Ovary (tissue), 7 donors: ENCODE measurements at regions not wholly inside any gene's neighbourhood (a gene's known extent, or its start where the extent isn't known, plus 50 kb on each side); places are given as distances from the start of the nearest gene placed in this dataset.

Source experiments
- DNase-seq, 5 donors: peaks; one replicate each; pipeline ENCODE4 v3.0.0-alpha.2; 2019 to 2020
- H3K27ac ChIP-seq, 2 donors: fragments of 200-600 bp; one replicate each; pipeline versions ENCODE4 v1.5.1 to v1.8.0; 2019 to 2022
- H3K27me3 ChIP-seq: fragments of 200-600 bp; one replicate; pipeline ENCODE4 v1.8.0; 2022
- H3K36me3 ChIP-seq: fragments of 200-600 bp; sonication (generic); one replicate; pipeline ENCODE4 v1.5.1; 2019
- H3K4me1 ChIP-seq: one replicate; pipeline ENCODE4 v1.8.1; 2013; ENCODE audit warnings: mild to moderate bottlenecking, moderate library complexity; ENCODE audit not compliant: insufficient read depth
- H3K4me3 ChIP-seq: fragments of 200-600 bp; sonication (generic); one replicate; pipeline ENCODE4 v1.5.1; 2017
- H3K9me3 ChIP-seq, 2 donors: fragments of 200-600 bp in 1 of 2; sonication (generic) in 1 of 2; one replicate each; pipeline versions ENCODE4 v1.5.1 to v1.8.1; 2013 to 2019; ENCODE audit warnings: mild to moderate bottlenecking in 1 of 2, moderate library complexity in 1 of 2
- EP300 ChIP-seq: sonication (generic); formaldehyde crosslinking; IDR thresholded peaks from one replicate; pipeline ENCODE4 v1.6.1; 2017; ENCODE audit warnings: antibody characterized with exemption
- POLR2A ChIP-seq: fragments of 450-650 bp; IDR thresholded peaks from one replicate; pipeline ENCODE4 v1.6.1; 2017; ENCODE audit warnings: antibody characterized with exemption, mild to moderate bottlenecking, moderate library complexity
- WGBS, 3 donors: extraction: QIAGEN DNeasy Blood & Tissue Kit in 1 of 3; methylation state at CpG; one replicate each; pipeline versions ENCODE4 v1.1.5 to v1.1.7; 2013 to 2017; 5-methylcytosine and 5-hydroxymethylcytosine counted together
- intact Hi-C, 4 donors: fragments of 100-400 bp; cut with DNase I; formaldehyde crosslinking; loops; one replicate each; pipeline versions ENCODE4 v1.11.0 to v1.15.1; 2022 to 2023
- TF ChIP-seq, protein P1 (sequence below), 3 donors: fragments of 450-650 bp in 2 of 3; fragments of 200-600 bp in 1 of 3; IDR thresholded peaks; one replicate each; pipeline versions ENCODE4 v1.5.1 to v1.8.0; 2016 to 2022; ENCODE audit warnings: antibody characterized with exemption in 3 of 3, mild to moderate bottlenecking in 1 of 3
- donor health status: DM: no; HTN: no; CAD: no; lungs with moderate emphysema.
- donor health status: DM: no; HTN: no; CAD: no.
- donor health status: Bipolar disorder and iron deficiency.
- donor health status: DM: no; HTN: no; CAD: no.
- donor health status: DM: yes; HTN: yes; CAD: no.

DNA sequence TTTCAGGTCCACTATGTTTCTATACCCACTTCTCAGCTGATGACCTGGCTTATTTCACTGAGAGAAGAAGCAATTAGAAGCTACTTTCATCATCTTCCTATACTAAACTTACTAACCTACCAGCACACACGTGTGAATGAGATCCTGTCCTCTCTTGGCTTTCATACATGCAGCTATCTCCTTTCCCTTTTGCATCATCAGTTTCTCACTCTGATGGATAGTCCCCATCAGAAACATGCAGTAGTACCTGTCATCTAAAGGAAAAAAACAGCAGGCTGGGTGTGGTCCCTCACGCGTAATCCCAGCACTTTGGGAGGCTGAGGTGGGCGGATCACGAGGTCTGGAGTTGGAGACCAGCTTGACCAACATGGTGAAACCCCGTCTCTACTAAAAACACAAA is 237.6 kb upstream of the C2CD4B start:
- WGBS, 3 donors = 93 to 95% (median 94%) methylated on average over 6 of the region's 6 CpGs
- intact Hi-C loops = no loop called here
- H3K36me3 ChIP-seq = no peaks in the 10 kb centered on the region
- H3K27me3 ChIP-seq = no peaks in the 10 kb centered on the region
- H3K9me3 ChIP-seq = no peaks in the 10 kb centered on the region
- no peak overlapping the region for H3K4me3 ChIP-seq
- DNase-seq = no peak
- H3K27ac ChIP-seq = no peak overlapping the region
- H3K4me1 ChIP-seq = peaks cover 6% of the 10 kb centered on the region
- no peak for TF ChIP-seq POLR2A
- TF ChIP-seq EP300 = no peak
- TF ChIP-seq, protein P1, sequence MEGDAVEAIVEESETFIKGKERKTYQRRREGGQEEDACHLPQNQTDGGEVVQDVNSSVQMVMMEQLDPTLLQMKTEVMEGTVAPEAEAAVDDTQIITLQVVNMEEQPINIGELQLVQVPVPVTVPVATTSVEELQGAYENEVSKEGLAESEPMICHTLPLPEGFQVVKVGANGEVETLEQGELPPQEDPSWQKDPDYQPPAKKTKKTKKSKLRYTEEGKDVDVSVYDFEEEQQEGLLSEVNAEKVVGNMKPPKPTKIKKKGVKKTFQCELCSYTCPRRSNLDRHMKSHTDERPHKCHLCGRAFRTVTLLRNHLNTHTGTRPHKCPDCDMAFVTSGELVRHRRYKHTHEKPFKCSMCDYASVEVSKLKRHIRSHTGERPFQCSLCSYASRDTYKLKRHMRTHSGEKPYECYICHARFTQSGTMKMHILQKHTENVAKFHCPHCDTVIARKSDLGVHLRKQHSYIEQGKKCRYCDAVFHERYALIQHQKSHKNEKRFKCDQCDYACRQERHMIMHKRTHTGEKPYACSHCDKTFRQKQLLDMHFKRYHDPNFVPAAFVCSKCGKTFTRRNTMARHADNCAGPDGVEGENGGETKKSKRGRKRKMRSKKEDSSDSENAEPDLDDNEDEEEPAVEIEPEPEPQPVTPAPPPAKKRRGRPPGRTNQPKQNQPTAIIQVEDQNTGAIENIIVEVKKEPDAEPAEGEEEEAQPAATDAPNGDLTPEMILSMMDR (IDR thresholded peaks at IDR 0.05) = no peak

DNA sequence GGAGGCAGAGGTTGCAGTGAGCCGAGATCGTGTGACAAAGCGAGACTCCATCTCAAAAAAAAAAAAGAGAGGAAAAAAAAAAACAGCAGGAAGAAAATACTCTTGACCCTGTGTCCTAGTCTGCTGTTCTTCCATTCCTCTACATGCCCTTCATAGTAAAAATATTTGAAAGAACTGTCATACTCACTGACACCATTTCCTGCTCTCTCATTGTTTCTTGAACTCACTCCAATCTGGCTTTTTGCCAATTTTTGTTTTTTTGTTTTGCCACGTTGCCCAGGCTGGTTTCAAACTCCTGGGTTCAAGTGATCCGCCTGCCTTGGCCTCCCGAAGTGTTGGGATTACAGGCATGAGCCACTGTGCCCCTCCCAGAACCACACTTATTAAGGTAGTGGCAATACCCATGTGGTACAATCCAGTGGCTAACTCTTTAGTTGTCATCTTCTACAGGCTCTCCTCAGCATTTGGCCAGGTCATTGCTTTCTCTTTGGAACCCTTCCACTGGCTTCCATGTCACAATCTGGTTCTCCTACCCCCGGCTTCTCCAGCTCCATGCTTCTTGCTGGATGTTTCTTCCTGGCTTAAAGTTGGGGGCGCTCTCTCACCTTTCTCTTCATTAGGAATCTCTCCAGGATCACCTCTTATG is 238.2 kb upstream of the C2CD4B start:
- Histone ChIP-seq H3K9me3 (no peaks in the 10 kb centered on the region), H3K4me3 (no peak overlapping the region), H3K4me1 (peaks cover 6% of the 10 kb centered on the region), H3K27ac (no peak overlapping the region), H3K36me3 (no peaks in the 10 kb centered on the region), H3K27me3 (no peaks in the 10 kb centered on the region)
- DNase-seq = no peak
- 79 to 83% (median 81%) methylated on average over 8 of the region's 8 CpGs for WGBS, 3 donors
- TF ChIP-seq, protein P1 (IDR thresholded peaks at IDR 0.05) = no peak
- TF ChIP-seq EP300 (no peak), POLR2A (no peak)
- intact Hi-C loops = no loop called here

DNA sequence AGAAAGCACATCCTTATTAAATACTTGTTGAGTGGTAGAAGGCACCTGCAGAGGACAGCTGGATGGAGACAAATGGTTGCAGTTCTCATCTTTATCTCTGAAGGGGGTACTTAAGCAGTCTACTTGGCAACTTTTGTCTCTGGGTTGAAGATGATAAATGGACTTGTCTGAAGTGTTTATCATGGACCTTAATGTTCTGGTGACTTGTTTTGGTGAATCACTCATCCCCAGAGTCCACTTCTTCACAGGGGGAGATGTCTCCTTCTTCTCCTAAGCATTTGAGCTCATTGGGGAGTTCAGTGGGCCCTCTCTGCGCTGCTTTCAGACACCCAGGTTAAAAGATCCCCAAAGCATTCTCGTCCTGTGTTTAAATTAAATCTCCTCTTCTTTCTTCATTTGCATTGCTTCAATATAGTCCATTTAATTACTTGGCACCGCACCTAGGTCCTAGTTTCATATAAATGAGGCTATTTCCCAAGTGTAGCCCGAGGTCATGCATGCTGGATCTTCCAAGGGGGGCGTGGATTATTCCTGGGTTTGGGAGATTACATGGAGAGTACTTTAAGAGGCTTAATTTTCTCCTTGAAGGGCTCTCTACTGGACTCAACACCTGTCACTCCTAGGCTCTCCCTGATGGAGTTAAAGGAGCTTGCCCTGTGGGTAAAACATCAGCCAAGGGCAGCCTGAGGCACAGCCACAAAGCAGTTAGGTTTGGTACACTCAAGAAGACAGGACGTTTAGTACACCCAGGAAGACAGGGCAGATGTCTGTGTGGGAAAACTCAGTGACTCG is 239.3 kb upstream of the C2CD4B start:
- H3K4me1 ChIP-seq = peaks cover 6% of the 10 kb centered on the region

DNA sequence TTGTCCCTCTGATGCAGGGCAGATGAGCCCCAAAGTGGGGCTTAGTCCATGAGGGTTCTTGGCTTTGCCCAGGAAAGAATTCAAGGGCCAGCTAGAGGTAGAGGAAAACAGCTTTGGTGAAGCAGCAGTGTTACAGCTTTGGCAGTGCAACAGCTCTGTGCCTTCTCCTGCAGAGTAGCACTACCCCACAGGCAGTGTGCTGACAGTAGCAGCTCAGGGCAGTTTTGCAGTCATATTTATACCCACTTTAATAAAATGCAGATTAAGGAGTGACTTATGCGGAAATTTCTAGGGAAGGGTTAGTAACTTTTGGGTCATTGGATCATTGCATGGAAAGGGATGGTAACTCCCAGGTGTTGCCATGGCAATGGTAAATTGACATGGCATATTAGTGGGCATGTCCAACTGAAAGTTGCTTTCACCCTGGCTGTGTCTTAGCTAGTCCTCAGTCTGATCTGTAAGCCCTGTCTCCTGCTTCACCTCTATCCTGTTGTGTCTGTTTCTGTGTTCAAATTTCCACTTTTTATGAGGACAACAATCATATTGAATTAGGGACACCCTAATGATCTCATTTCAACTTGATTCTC is 241.3 kb upstream of the C2CD4B start:
- Histone ChIP-seq H3K27ac (no peak overlapping the region), H3K9me3 (no peaks in the 10 kb centered on the region), H3K4me3 (no peak overlapping the region), H3K4me1 (peaks cover 6% of the 10 kb centered on the region), H3K27me3 (no peaks in the 10 kb centered on the region), H3K36me3 (no peaks in the 10 kb centered on the region)
- WGBS, 3 donors = 100% methylated on average over 1 of the region's 1 CpG
- DNase-seq = no peak
- no peak for TF ChIP-seq POLR2A
- TF ChIP-seq, protein P1 (IDR thresholded peaks at IDR 0.05) = no peak
- no peak for TF ChIP-seq EP300
- intact Hi-C loops = no loop called here

More for the DNA sequence above, 239.3 kb upstream of the C2CD4B start:
- TF ChIP-seq, protein P1 (IDR thresholded peaks at IDR 0.05) = no peak
- no peaks in the 10 kb centered on the region for H3K9me3 ChIP-seq
- DNase-seq = no peak
- H3K4me3 ChIP-seq = no peak overlapping the region
- H3K27ac ChIP-seq = no peak overlapping the region
- intact Hi-C loops = no loop called here
- WGBS, 3 donors = 74 to 78% (median 76%) methylated on average over 7 of the region's 7 CpGs
- no peaks in the 10 kb centered on the region for H3K27me3 ChIP-seq
- no peaks in the 10 kb centered on the region for H3K36me3 ChIP-seq
